Heart left ventricle (tissue), 13 donors: ENCODE measurements at regions not wholly inside any gene's neighbourhood (a gene's known extent, or its start where the extent isn't known, plus 50 kb on each side); places are given as distances from the start of the nearest gene placed in this dataset.

Experiments
- POLR2A ChIP-seq, 2 donors: fragments of 450-650 bp; IDR thresholded peaks; one replicate each; pipeline ENCODE4 v1.6.1; 2017; ENCODE audit warnings: antibody characterized with exemption in 2 of 2, mild to moderate bottlenecking in 2 of 2, moderate library complexity in 2 of 2
- TF ChIP-seq, protein P1 (sequence below), 12 donors: fragments of 200-600 bp; sonication (generic) in 4 of 12; IDR thresholded peaks; one replicate each; pipeline versions ENCODE4 v1.5.0 to v1.8.0; 2018 to 2022; ENCODE audit warnings: antibody characterized with exemption in 12 of 12, mild to moderate bottlenecking in 5 of 12
- donor health status: ischemic (EF 13 %, LVEDD 7.1; RV severe dilation, severe dysfunction).
- donor health status: DM: no; HTN: yes; CAD: no.
- donor health status: DM: no; HTN: no; CAD: no.
- donor health status: ischemic (EF 25% LVEDD 6.9; RV normal size, moderate dysfunction).
- donor health status: ischemic (EF 25% LVEDD 5.7; RV mildly dilated, moderate dysfunction).
- donor health status: ischemic (EF 35%, LVEDD 5.7; RV mildly dilated, moderate dysfunction).
- donor health status: nonischemic (EF 11% LVEDD 7.7; RV severe dilation, severe dysfunction).
- donor health status: DM: yes; HTN: yes; CAD: no.
- donor health status: PGD.
- donor health status: ischemic (EF 29% LVEDD 5.4; RV normal size, mild dysfunction).
- donor health status: nonischemic (EF 23%, LVEDD 6.1; RV moderate dilation, normal function).

DNA sequence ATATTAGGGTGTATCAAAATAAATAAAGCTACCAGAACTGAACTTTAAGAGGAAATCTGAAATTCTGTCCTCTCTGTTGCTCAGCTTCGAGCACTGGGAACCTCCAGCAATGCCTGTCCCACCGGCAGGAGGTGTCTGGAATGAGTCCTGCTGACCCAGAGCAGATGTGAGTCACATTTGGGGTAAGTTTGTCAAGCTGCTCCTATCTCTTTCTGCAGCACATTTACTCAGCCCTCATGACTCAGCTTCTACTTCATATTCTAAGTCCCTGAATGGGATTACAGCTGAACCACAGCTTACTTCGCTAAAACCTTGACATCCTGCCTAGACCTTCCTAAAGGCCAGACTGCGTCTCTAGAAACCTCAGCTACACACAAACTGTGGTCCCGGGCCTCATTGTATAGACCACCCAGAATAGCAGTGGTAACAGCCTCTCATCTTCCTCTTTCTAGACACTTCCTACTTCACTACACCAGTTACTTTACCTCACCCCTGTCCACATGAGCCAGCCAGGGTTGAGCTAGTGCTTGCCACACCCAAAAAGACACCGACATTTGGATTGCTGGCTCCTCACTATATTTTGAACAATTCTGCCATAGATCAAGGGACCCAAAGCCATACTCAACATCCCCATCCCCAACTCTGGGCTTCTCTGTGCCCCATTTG is 109.6 kb upstream of the TMCO5A start:
- TF ChIP-seq, protein P1, sequence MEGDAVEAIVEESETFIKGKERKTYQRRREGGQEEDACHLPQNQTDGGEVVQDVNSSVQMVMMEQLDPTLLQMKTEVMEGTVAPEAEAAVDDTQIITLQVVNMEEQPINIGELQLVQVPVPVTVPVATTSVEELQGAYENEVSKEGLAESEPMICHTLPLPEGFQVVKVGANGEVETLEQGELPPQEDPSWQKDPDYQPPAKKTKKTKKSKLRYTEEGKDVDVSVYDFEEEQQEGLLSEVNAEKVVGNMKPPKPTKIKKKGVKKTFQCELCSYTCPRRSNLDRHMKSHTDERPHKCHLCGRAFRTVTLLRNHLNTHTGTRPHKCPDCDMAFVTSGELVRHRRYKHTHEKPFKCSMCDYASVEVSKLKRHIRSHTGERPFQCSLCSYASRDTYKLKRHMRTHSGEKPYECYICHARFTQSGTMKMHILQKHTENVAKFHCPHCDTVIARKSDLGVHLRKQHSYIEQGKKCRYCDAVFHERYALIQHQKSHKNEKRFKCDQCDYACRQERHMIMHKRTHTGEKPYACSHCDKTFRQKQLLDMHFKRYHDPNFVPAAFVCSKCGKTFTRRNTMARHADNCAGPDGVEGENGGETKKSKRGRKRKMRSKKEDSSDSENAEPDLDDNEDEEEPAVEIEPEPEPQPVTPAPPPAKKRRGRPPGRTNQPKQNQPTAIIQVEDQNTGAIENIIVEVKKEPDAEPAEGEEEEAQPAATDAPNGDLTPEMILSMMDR (IDR thresholded peaks at IDR 0.05), result no peak
- no peak for TF ChIP-seq POLR2A (IDR thresholded peaks at IDR 0.05)
